A673 (cell line): ENCODE measurements at regions not wholly inside any gene's neighbourhood (a gene's known extent, or its start where the extent isn't known, plus 50 kb on each side); places are given as distances from the start of the nearest gene placed in this dataset.

ENCODE experiments used
- BruUV-seq: library from RNA; stranded (reverse); fragments of 400-500 nt; replicated peaks from 2 replicates; lab custom pipeline; 2021; lab: Mats Ljungman, UMichigan
- CTCF ChIA-PET: fragments of 300-600 bp; sonication (Branson Sonifier 250); formaldehyde crosslinking; loops from one replicate; lab custom pipeline; 2022; ENCODE audit warnings: antibody characterized with exemption; lab: Charles Lee
- POLR2A ChIA-PET: fragments of 300-600 bp; sonication (Branson Sonifier 250); formaldehyde crosslinking; loops from one replicate; lab custom pipeline; 2022; ENCODE audit warnings: antibody characterized with exemption; ENCODE audit not compliant: low non-redundant PET; lab: Charles Lee
- DNase-seq: peaks from one replicate; pipeline ENCODE4 v3.0.0-alpha.2; 2015; ENCODE audit warnings: low spot score
- H3K27ac ChIP-seq: fragments of 200-600 bp; sonication (generic); 2 replicates; pipeline ENCODE4 v1.5.1; 2016; ENCODE audit warnings: mixed run types, low read depth, mild to moderate bottlenecking, mixed read lengths, antibody characterized with exemption, low read length; ENCODE audit not compliant: poor library complexity, severe bottlenecking
- H3K27me3 ChIP-seq: fragments of 200-600 bp; sonication (generic); replicated peaks from 2 replicates; pipeline ENCODE4 v1.6.1; 2017; ENCODE audit warnings: mixed run types, low read depth, mild to moderate bottlenecking, mixed read lengths, antibody characterized with exemption, low read length; ENCODE audit not compliant: insufficient read depth, poor library complexity
- H3K36me3 ChIP-seq: fragments of 200-600 bp; sonication (generic); 2 replicates; pipeline ENCODE4 v1.6.1; 2016; ENCODE audit warnings: mixed run types, mild to moderate bottlenecking, mixed read lengths, antibody characterized with exemption, low read length; ENCODE audit not compliant: insufficient read depth, poor library complexity, severe bottlenecking
- H3K4me1 ChIP-seq: fragments of 200-600 bp; sonication (generic); 2 replicates; pipeline ENCODE4 v1.6.1; 2017; ENCODE audit warnings: mixed run types, mild to moderate bottlenecking, mixed read lengths, antibody characterized with exemption, low read length; ENCODE audit not compliant: insufficient read depth, poor library complexity, severe bottlenecking
- H3K4me3 ChIP-seq: fragments of 200-600 bp; sonication (generic); 2 replicates; pipeline ENCODE4 v1.5.1; 2016; ENCODE audit warnings: low read depth, mixed run types, mild to moderate bottlenecking, mixed read lengths, low read length; ENCODE audit not compliant: poor library complexity, severe bottlenecking
- H3K9me3 ChIP-seq: fragments of 200-600 bp; sonication (generic); 2 replicates; pipeline ENCODE4 v1.6.1; 2016; ENCODE audit warnings: mixed run types, low read depth, mild to moderate bottlenecking, mixed read lengths, antibody characterized with exemption, low read length; ENCODE audit not compliant: poor library complexity, severe bottlenecking
- CTCF ChIP-seq: fragments of 300-800, 200-600 bp; sonication (generic); conservative IDR thresholded peaks from 2 replicates; pipeline ENCODE4 v1.5.1; 2017; ENCODE audit warnings: low read depth, mild to moderate bottlenecking, antibody characterized with exemption, low read length, moderate library complexity, mixed read lengths
- EZH2 ChIP-seq: fragments of 200-600 bp; sonication (generic); IDR thresholded peaks from 2 replicates; pipeline ENCODE4 v1.6.1; 2017; ENCODE audit warnings: borderline replicate concordance, low read depth, mild to moderate bottlenecking, mixed read lengths, antibody characterized with exemption, low read length; ENCODE audit not compliant: poor library complexity, severe bottlenecking
- intact Hi-C: fragments of 100-400 bp; cut with micrococcal nuclease; formaldehyde crosslinking; loops from one replicate; pipeline ENCODE4 v1.10.0; 2022; ENCODE audit not compliant: unreplicated experiment

GRCh38 chr13:22187329-22187728, 516.5 kb downstream of the FGF9 start:
- Histone ChIP-seq H3K9me3 (no peaks in the 10 kb centered on the region), H3K4me1 (no peaks in the 10 kb centered on the region), H3K36me3 (no peaks in the 10 kb centered on the region), H3K27ac (no peak overlapping the region), H3K4me3 (no peak overlapping the region), H3K27me3 (no peaks in the 10 kb centered on the region)
- no TSS peak for BruUV-seq
- TF ChIP-seq EZH2 (no peak), CTCF (no peak)
- POLR2A ChIA-PET: no interaction called here
- DNase-seq: no peak
- CTCF ChIA-PET: no interaction called here
- intact Hi-C loops: no loop called here

- CTCF ChIA-PET: no interaction called here
- DNase-seq: peak; percentile 3
- intact Hi-C loops: no loop called here
Measured at GRCh38 chr13:22189176-22190048, 518.5 kb downstream of the FGF9 start.

DNA sequence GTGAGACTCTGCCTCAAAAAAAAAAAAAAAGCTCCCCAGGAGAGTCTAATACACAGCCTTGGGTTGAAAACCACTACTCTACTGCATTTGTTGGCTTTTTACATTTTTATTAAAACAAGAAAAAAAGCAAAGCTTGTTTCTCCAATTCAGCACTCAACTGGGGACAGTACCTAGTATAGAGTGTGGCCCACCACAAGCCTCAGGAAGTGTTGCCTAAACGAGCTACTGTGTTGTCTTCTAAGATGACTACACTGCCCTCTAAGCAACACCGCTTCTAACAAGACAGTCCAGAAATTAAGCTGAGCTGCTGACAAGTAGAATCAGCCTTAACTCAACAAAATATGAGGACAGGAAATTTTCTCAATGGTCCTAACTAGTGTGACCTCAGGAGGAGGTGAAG, 522.2 kb downstream of the FGF9 start:
- H3K4me1 ChIP-seq: no peaks in the 10 kb centered on the region
- H3K9me3 ChIP-seq: no peaks in the 10 kb centered on the region
- intact Hi-C loops: no loop called here
- no peaks in the 10 kb centered on the region for H3K36me3 ChIP-seq
- ChIA-PET POLR2A (no interaction called here), CTCF (interaction anchor here (0.6 kb wide), 1 partner anchor 41 kb away, joined by 4 read pairs; no protein-coding TSS in a partner anchor)
- no peak overlapping the region for H3K4me3 ChIP-seq
- DNase-seq: no peak
- BruUV-seq: no TSS peak
- TF ChIP-seq CTCF: no peak
- TF ChIP-seq EZH2: no peak
- no peak overlapping the region for H3K27ac ChIP-seq
- no peaks in the 10 kb centered on the region for H3K27me3 ChIP-seq

More at GRCh38 chr13:22189176-22190048, 518.5 kb downstream of the FGF9 start:
- Histone ChIP-seq H3K4me1 (no peaks in the 10 kb centered on the region), H3K4me3 (no peak overlapping the region), H3K27me3 (no peaks in the 10 kb centered on the region), H3K9me3 (no peaks in the 10 kb centered on the region), H3K36me3 (no peaks in the 10 kb centered on the region), H3K27ac (no peak overlapping the region)
- BruUV-seq: no TSS peak
- TF ChIP-seq CTCF (no peak), EZH2 (no peak)
- POLR2A ChIA-PET: no interaction called here
